Stimulated activated CD4-positive, alpha-beta T cell treated with anti-CD3 and anti-CD28 coated beads, Interleukin-4, amount 100 ng/mL, for 4 hours (primary cell): ENCODE measurements at regions not wholly inside any gene's neighbourhood (a gene's known extent, or its start where the extent isn't known, plus 50 kb on each side); places are given as distances from the start of the nearest gene placed in this dataset.

Experiments
- DNase-seq, 2 experiments: peaks; one replicate each; pipeline ENCODE4 v3.0.0-alpha.2; 2020

GRCh38 chr10:44242091-44242490 is 142.8 kb downstream of the CXCL12 start:
- no peak for DNase-seq

GRCh38 chr10:44240584-44241205 is 144.2 kb downstream of the CXCL12 start:
- no peak for DNase-seq

- DNase-seq = no peak
Measured at GRCh38 chr10:44238212-44238611, 146.7 kb downstream of the CXCL12 start.

- no peak for DNase-seq
Measured at GRCh38 chr10:44237364-44238049, 147.4 kb downstream of the CXCL12 start.

GRCh38 chr10:44235363-44235762 is 149.5 kb downstream of the CXCL12 start:
- no peak for DNase-seq

GRCh38 chr10:44234483-44234875 is 150.4 kb downstream of the CXCL12 start:
- no peak for DNase-seq

GRCh38 chr10:44233561-44234482 is 151.1 kb downstream of the CXCL12 start:
- DNase-seq = no peak

- DNase-seq = no peak
Measured at GRCh38 chr10:44217274-44217820, 167.6 kb downstream of the CXCL12 start.

- DNase-seq = no peak
Measured at GRCh38 chr10:44216073-44216472, 168.8 kb downstream of the CXCL12 start.

- no peak for DNase-seq
Measured at GRCh38 chr10:44209811-44210210, 175.1 kb downstream of the CXCL12 start.

- DNase-seq = no peak
Measured at GRCh38 chr10:44207160-44207559, 177.7 kb downstream of the CXCL12 start.

GRCh38 chr10:44206127-44206818 is 178.6 kb downstream of the CXCL12 start:
- no peak for DNase-seq

GRCh38 chr10:44205067-44205466 is 179.8 kb downstream of the CXCL12 start:
- DNase-seq = no peak

- no peak for DNase-seq
Measured at GRCh38 chr10:44203535-44203934, 181.4 kb downstream of the CXCL12 start.

- no peak for DNase-seq
Measured at GRCh38 chr10:44202952-44203351, 181.9 kb downstream of the CXCL12 start.

GRCh38 chr10:44201656-44202055 is 183.2 kb downstream of the CXCL12 start:
- DNase-seq = no peak

- no peak for DNase-seq
Measured at GRCh38 chr10:44201011-44201410, 183.9 kb downstream of the CXCL12 start.

GRCh38 chr10:44199991-44200655 is 184.8 kb downstream of the CXCL12 start:
- DNase-seq = no peak

- DNase-seq = no peak
Measured at GRCh38 chr10:44199267-44199666, 185.6 kb downstream of the CXCL12 start.

GRCh38 chr10:44198780-44199097 is 186.2 kb downstream of the CXCL12 start:
- DNase-seq = no peak

- DNase-seq = no peak
Measured at GRCh38 chr10:44198096-44198779, 186.7 kb downstream of the CXCL12 start.

- no peak for DNase-seq
Measured at GRCh38 chr10:44197646-44198045, 187.3 kb downstream of the CXCL12 start.
